Right cardiac atrium (tissue), 5 donors: ENCODE measurements at regions not wholly inside any gene's neighbourhood (a gene's known extent, or its start where the extent isn't known, plus 50 kb on each side); places are given as distances from the start of the nearest gene placed in this dataset.

Experiments used
- ATAC-seq, 2 donors: fragments of 200-7000 bp; cut with Tn5 transposase; one replicate each; pipeline versions ENCODE4 v1.8.0 to v1.9.1; 2020; ENCODE audit warnings: moderate library complexity in 2 of 2, mild to moderate bottlenecking in 1 of 2
- DNase-seq, 3 donors: peaks; one replicate each; pipeline ENCODE4 v3.0.0-alpha.2; 2020
- H3K27ac ChIP-seq: one replicate; pipeline ENCODE4 v1.5.1; 2013; ENCODE audit warnings: mild to moderate bottlenecking, low read length, control low read depth, moderate library complexity
- H3K27me3 ChIP-seq: one replicate; pipeline ENCODE4 v1.6.1; 2013; ENCODE audit not compliant: control insufficient read depth, insufficient read depth
- H3K4me1 ChIP-seq: one replicate; pipeline ENCODE4 v1.6.1; 2013; ENCODE audit warnings: low read length; ENCODE audit not compliant: control insufficient read depth, insufficient read depth
- H3K4me3 ChIP-seq: one replicate; pipeline ENCODE4 v1.5.1; 2013; ENCODE audit warnings: low read length, control low read depth
- H3K9me3 ChIP-seq: one replicate; pipeline ENCODE4 v1.6.1; 2013; ENCODE audit warnings: low read length; ENCODE audit not compliant: control insufficient read depth
- WGBS: extraction: QIAGEN DNeasy Blood & Tissue Kit; methylation state at CpG from one replicate; pipeline ENCODE4 v1.1.7; 2013; 5-methylcytosine and 5-hydroxymethylcytosine counted together
- intact Hi-C, 4 donors: fragments of 100-400 bp; cut with DNase I; formaldehyde crosslinking; loops; one replicate each; pipeline versions ENCODE4 v1.11.0 to v1.14.0; 2022 to 2023
- donor health status: healthy with polysubstance abuse.
- donor health status: DM: no; HTN: yes; CAD: no.
- donor health status: DM: no; HTN: no; CAD: no.
- donor health status: DM: no; HTN: yes; CAD: no; lungs with severe emphysema.
- donor health status: DM: yes; HTN: yes; CAD: no.

DNA sequence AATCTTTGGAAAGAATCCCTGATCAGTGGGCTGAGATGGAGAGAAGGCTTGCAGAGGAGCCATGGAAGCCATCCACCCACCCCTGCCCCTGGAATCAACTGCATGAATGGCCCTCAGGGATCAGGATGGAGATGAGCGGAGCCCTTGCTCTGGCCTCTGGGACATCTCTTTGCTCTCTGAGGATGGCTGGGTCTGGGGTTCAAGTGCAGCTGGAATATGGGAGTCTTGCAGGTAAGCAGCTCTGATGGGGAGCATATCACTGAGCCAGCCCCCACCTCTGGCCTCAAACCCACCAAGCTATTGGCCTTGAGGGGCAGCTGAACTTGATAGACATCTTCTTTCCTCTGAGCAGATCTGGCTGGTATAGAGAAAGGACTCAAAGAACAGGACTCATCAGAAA, 76.1 kb downstream of the C5orf15 start:
- intact Hi-C loops: no loop called here
- no peaks in the 10 kb centered on the region for H3K27me3 ChIP-seq
- peaks cover 7% of the 10 kb centered on the region for H3K4me1 ChIP-seq
- DNase-seq (no peak), ATAC-seq (no peak)
- no peak overlapping the region for H3K4me3 ChIP-seq
- 100% methylated on average over 1 of the region's 1 CpG for WGBS
- no peak overlapping the region for H3K27ac ChIP-seq
- H3K9me3 ChIP-seq: no peaks in the 10 kb centered on the region

DNA sequence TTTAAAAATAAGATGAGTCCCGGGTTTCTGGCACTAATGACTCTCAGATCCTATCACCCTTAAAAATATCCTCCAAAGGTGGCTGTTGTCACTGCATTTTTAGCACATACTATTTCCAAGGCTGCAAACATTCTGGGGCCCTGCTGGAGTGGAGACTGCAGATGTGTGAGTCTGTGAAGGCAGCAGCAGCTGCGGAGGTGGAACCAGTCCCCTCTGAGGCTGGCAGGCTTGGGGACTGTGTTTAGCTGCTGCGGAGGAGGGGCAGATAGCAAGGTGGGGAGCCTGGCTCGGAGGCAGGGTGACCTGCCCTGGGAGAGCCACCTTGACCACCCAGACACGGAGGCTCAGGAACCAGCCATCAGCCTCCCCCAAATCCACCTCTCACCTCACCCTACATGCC, 77.0 kb downstream of the C5orf15 start:
- ATAC-seq: no peak
- no peak for DNase-seq
- Histone ChIP-seq H3K27me3 (no peaks in the 10 kb centered on the region), H3K27ac (no peak overlapping the region), H3K9me3 (no peaks in the 10 kb centered on the region), H3K4me3 (no peak overlapping the region), H3K4me1 (peaks cover 7% of the 10 kb centered on the region)
- intact Hi-C loops: no loop called here
- WGBS: 85% methylated on average over 5 of the region's 5 CpGs

DNA sequence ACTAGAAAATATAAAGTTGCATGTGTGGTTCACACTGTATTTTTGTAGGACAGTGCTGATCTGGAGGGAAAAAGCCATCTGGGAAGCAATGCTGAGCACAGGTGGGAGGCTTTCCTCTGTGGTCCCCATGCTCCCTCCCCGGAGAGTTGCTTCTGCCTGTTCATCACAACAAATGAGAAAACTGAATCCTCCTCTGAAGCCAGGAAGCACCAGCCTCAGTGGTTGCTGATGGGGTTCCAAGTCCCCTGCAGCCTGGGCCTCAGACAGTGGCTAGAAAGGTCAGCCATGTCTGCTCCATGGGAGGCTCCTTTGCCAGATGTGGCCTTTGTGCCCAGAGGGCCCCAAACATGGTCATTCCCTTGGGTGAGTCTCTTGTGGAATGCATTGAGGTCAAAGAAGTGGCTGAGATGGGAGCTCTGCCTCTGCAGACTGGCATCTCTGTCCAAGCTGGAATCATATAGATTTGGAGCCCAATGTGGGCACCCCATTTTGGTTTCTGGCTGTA, 77.6 kb downstream of the C5orf15 start:
- no peaks in the 10 kb centered on the region for H3K9me3 ChIP-seq
- H3K27me3 ChIP-seq: no peaks in the 10 kb centered on the region
- ATAC-seq (no peak), DNase-seq (no peak)
- peaks cover 7% of the 10 kb centered on the region for H3K4me1 ChIP-seq
- intact Hi-C loops: no loop called here
- 82% methylated on average over 1 of the region's 1 CpG for WGBS
- H3K4me3 ChIP-seq: no peak overlapping the region
- no peak overlapping the region for H3K27ac ChIP-seq

DNA sequence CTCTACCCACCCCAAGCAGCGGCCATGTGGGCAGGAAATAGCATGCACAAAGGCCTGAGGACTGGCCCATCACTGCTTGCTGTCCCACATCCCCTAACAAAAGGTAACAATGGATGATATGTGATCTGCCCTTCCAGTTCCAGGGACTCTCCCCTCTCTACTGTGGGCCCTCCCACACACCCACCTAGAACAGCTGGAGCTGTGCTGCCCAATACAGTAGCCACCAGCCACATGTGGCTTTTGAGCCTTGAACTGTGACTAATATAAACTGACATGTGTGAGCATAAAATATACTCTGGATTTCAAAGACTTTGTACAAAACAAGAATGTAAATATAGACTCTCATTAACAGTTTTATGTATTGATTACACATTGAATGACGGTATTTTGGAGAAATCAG, 78.1 kb downstream of the C5orf15 start:
- no peaks in the 10 kb centered on the region for H3K27me3 ChIP-seq
- H3K27ac ChIP-seq: no peak overlapping the region
- intact Hi-C loops: no loop called here
- H3K4me3 ChIP-seq: no peak overlapping the region
- DNase-seq (no peak), ATAC-seq (no peak)
- no peaks in the 10 kb centered on the region for H3K9me3 ChIP-seq
- H3K4me1 ChIP-seq: peaks cover 7% of the 10 kb centered on the region
- 87% methylated on average over 2 of the region's 2 CpGs for WGBS

DNA sequence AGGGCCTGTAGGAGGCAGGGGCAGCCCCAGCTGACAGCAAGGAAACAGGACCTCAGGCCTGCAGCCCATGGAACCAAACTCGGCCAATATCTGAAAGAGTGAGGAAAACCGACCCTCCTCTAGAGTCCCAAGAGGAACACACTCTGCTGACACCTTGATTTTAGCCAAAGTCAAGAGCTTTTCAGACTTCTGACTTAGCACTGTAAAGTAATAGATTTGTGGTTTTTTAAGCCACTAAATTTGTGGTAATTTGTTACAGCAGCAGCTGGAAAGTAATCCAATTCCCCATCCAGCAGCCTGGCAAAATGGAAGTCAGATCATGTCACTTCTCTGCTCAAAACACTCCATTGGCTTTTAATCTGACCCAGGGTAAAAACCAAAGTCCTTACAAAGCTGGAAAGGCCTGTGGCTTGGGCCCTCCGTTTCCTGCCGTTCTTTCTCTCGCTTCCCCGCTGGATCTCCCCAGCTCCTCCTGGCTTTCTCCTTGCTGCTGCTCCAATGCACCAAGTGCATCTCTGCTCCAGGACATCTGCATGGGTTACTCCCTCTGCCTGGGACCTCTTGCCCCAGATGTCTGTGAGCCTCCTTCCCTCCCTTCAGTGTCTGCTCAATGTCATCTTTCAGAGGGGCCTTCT, 79.0 kb downstream of the C5orf15 start:
- Histone ChIP-seq H3K27me3 (no peaks in the 10 kb centered on the region), H3K9me3 (no peaks in the 10 kb centered on the region), H3K4me1 (peaks cover 7% of the 10 kb centered on the region), H3K4me3 (no peak overlapping the region), H3K27ac (no peak overlapping the region)
- WGBS: 84% methylated on average over 6 of the region's 6 CpGs
- ATAC-seq (no peak), DNase-seq (no peak)
- intact Hi-C loops: no loop called here

DNA sequence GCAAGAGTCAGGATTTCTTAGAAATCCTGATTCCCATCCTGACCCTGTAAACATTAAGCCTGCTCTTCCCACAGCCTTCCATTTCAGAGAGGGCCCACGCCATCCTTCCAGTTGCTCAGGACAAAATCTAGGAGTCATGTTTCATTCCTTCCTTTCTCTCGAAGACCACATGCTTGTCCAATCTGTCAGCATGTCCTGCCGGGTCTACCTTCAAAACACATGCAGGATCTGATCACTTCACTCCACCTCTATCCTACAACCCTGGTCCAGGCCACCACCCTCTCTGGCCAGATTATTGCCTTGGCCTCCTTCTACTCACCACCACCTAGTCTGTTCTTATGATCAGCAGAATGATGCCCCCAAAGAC, 79.8 kb downstream of the C5orf15 start:
- Histone ChIP-seq H3K27ac (no peak overlapping the region), H3K27me3 (no peaks in the 10 kb centered on the region), H3K9me3 (no peaks in the 10 kb centered on the region), H3K4me1 (peaks cover 3% of the 10 kb centered on the region), H3K4me3 (no peak overlapping the region)
- ATAC-seq (no peak), DNase-seq (no peak)
- WGBS: 87% methylated on average over 3 of the region's 3 CpGs
- intact Hi-C loops: no loop called here

DNA sequence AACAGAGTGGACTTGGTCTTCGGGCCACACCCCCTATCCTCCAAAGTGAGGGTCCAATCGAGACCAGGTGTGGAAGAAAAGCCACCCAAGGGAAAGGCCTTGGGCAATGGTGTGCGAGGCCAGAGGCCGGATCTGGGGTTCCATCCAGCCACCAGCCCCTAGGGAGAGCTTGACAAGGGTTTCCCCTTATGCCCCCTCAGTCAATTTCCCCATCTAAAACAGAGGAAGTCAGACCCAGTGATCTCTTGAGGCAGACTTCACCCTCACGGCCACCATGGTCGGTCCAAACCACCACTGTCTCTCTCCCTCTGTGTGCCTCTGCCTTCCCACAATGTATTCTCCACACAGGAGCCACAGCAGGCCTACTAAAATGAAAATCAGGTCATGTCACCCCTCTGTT, 82.9 kb downstream of the C5orf15 start:
- ATAC-seq: no peak
- H3K27me3 ChIP-seq: no peaks in the 10 kb centered on the region
- H3K27ac ChIP-seq: no peak overlapping the region
- H3K4me3 ChIP-seq: no peak overlapping the region
- no peak for DNase-seq
- intact Hi-C loops: no loop called here
- WGBS: 96% methylated on average over 6 of the region's 6 CpGs
- H3K4me1 ChIP-seq: no peaks in the 10 kb centered on the region
- H3K9me3 ChIP-seq: no peaks in the 10 kb centered on the region

DNA sequence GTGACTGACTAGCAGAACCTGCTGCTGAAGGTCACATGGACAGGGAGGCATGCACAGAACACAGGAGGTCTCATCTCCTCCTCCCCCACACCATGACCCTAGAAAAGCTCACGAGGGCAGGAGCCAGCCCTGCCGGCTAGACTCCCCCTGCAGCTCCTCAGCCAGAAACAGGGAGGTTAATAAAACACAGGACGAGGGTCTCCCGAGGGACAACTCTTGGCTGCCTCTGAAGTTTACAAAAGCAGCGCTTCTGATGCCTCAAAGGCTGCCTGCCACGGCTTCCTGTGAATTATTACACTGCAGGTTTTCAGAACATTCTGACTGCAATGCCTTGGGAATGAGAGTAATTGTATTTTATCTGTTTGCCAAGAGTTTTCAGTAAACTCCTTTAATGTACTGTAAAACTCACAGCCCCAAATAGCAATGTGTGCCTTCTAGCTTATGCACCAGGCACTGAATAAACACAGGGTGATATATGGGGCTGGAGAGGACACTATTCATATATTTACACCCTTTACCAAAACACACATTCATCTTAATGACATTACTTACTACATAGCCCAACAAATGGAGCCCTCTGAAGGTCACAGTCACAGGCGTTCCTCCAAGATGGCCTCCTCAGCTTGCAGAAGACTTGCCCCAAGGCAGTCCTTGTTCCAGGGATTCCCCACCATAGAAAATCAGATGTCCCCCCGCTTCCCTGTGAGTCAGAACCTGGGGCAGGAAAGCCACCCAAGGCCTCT, 83.7 kb downstream of the C5orf15 start:
- no peak for DNase-seq
- Histone ChIP-seq H3K4me1 (no peaks in the 10 kb centered on the region), H3K4me3 (no peak overlapping the region), H3K27me3 (no peaks in the 10 kb centered on the region), H3K9me3 (no peaks in the 10 kb centered on the region), H3K27ac (no peak overlapping the region)
- 44% methylated on average over 8 of the region's 8 CpGs for WGBS
- intact Hi-C loops: no loop called here
- peak in 1 of 2 donors; percentile 17 for ATAC-seq

DNA sequence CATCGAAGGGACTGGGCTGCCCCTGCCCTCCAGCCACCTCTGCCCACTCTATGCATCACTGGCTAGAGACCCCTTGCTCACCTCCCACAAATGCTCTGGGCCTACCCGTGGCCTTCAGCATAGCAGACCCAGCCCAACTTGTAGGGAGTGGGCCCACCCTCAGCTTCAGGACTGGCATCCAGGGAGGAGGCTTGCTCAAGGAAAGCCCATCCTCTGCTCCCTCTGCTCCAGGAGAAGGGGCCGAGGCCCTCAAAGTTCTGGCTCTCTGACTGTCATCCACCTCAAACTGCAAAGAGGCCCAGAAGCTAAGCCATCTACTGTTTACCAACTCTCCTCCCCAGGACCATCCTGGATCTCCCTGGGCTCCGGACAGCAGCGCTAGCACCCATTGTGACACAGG, 84.5 kb downstream of the C5orf15 start:
- DNase-seq: no peak
- no peaks in the 10 kb centered on the region for H3K27me3 ChIP-seq
- no peaks in the 10 kb centered on the region for H3K9me3 ChIP-seq
- 92% methylated on average over 5 of the region's 5 CpGs for WGBS
- no peak overlapping the region for H3K27ac ChIP-seq
- no peak overlapping the region for H3K4me3 ChIP-seq
- ATAC-seq: no peak
- intact Hi-C loops: no loop called here
- H3K4me1 ChIP-seq: no peaks in the 10 kb centered on the region

DNA sequence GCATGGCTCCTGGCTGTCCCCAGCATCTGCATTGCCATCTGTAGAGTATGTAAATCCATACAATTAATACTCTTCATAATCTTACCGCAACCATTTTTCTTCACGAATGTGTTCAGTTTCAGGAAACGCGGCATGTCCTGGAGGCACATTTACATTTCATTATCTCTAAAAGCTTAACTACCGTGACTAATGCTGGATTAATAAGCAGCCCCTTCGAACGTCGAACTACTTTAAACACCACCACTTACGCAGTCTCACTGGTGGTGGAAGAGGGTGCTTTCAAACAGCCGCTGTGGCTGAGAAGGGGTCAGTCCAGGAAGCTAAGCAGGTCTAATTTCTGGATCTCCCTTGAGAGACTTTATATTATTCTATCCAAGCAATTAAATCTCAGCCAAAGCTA, 85.6 kb downstream of the C5orf15 start:
- WGBS: 80% methylated on average over 10 of the region's 10 CpGs
- H3K9me3 ChIP-seq: no peaks in the 10 kb centered on the region
- H3K27me3 ChIP-seq: no peaks in the 10 kb centered on the region
- H3K4me1 ChIP-seq: no peaks in the 10 kb centered on the region
- DNase-seq (no peak), ATAC-seq (no peak)
- no peak overlapping the region for H3K4me3 ChIP-seq
- H3K27ac ChIP-seq: no peak overlapping the region
- intact Hi-C loops: no loop called here

DNA sequence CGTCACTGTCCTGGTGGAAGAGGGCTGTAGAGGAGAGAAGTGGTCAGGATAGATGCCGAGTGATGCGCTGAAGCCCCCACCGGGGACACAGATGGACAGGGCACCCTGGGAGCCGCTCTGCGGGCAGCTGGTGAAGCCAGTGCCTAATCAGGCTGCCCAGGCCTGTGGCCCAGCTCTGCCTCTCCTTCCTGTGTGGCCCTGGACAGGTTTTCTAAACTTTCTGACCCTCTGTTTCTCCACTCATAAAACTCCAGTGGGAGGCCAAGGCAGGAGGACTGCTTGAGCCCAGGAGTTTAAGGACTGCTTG, 86.1 kb downstream of the C5orf15 start:
- no peaks in the 10 kb centered on the region for H3K9me3 ChIP-seq
- WGBS: 89% methylated on average over 6 of the region's 6 CpGs
- no peak overlapping the region for H3K4me3 ChIP-seq
- H3K27me3 ChIP-seq: no peaks in the 10 kb centered on the region
- H3K27ac ChIP-seq: no peak overlapping the region
- ATAC-seq: no peak
- no peak for DNase-seq
- no peaks in the 10 kb centered on the region for H3K4me1 ChIP-seq
- intact Hi-C loops: no loop called here
